HG02840 (cell line): ENCODE measurements at regions not wholly inside any gene's neighbourhood (a gene's known extent, or its start where the extent isn't known, plus 50 kb on each side); places are given as distances from the start of the nearest gene placed in this dataset.

ENCODE experiments used
- ATAC-seq: cut with Tn5 transposase; IDR thresholded peaks from one replicate; pipeline ENCODE4 v1.9.1; 2021; ENCODE audit warnings: mild to moderate bottlenecking, moderate library complexity, moderate number of reproducible peaks; ENCODE audit not compliant: unreplicated experiment, low FRiP score

GRCh38 chr1:177593105-177593504 lies 376.8 kb downstream of the SEC16B start:
- no peak for ATAC-seq

- ATAC-seq: no peak
These were observed 377.2 kb downstream of the SEC16B start for GRCh38 chr1:177592624-177593023.

GRCh38 chr1:177591155-177591554 lies 378.7 kb downstream of the SEC16B start:
- ATAC-seq: no peak

- no peak for ATAC-seq
These were observed 380.7 kb downstream of the SEC16B start for GRCh38 chr1:177589166-177589565.

GRCh38 chr1:177586429-177586828 lies 383.4 kb downstream of the SEC16B start:
- no peak for ATAC-seq

GRCh38 chr1:177585302-177586220 lies 384.3 kb downstream of the SEC16B start:
- ATAC-seq: no peak

GRCh38 chr1:177573901-177574300 lies 396.0 kb downstream of the SEC16B start:
- ATAC-seq: no peak

GRCh38 chr1:177571485-177572076 lies 398.3 kb downstream of the SEC16B start:
- no peak for ATAC-seq

GRCh38 chr1:177571076-177571475 lies 398.8 kb downstream of the SEC16B start:
- no peak for ATAC-seq

- ATAC-seq: no peak
These were observed 398.7 kb downstream of the BRINP2 start for GRCh38 chr1:177569476-177569875.

GRCh38 chr1:177568622-177569021 lies 397.9 kb downstream of the BRINP2 start:
- ATAC-seq: no peak

GRCh38 chr1:177567393-177567792 lies 396.6 kb downstream of the BRINP2 start:
- ATAC-seq: no peak

GRCh38 chr1:177566495-177566894 lies 395.7 kb downstream of the BRINP2 start:
- ATAC-seq: no peak

GRCh38 chr1:177561436-177561835 lies 390.7 kb downstream of the BRINP2 start:
- no peak for ATAC-seq

GRCh38 chr1:177558372-177558771 lies 387.6 kb downstream of the BRINP2 start:
- ATAC-seq: no peak

- no peak for ATAC-seq
These were observed 385.4 kb downstream of the BRINP2 start for GRCh38 chr1:177556163-177556562.

GRCh38 chr1:177547200-177547599 lies 376.4 kb downstream of the BRINP2 start:
- ATAC-seq: no peak

GRCh38 chr1:177546346-177546745 lies 375.6 kb downstream of the BRINP2 start:
- no peak for ATAC-seq

GRCh38 chr1:177526201-177526600 lies 355.4 kb downstream of the BRINP2 start:
- ATAC-seq: no peak

- ATAC-seq: no peak
These were observed 354.4 kb downstream of the BRINP2 start for GRCh38 chr1:177525176-177525575.

GRCh38 chr1:177517546-177517945 lies 346.8 kb downstream of the BRINP2 start:
- ATAC-seq: no peak

- ATAC-seq: no peak
These were observed 343.4 kb downstream of the BRINP2 start for GRCh38 chr1:177514207-177514606.
